ENCODE measurements at regions not wholly inside any gene's neighbourhood (a gene's known extent, or its start where the extent isn't known, plus 50 kb on each side); places are given as distances from the start of the nearest gene placed in this dataset.
"Not testable (repeated sequence)": the region's sequence is repeated elsewhere in the genome, so short reads cannot be mapped to it uniquely, and the experiment has no call there.

DNA sequence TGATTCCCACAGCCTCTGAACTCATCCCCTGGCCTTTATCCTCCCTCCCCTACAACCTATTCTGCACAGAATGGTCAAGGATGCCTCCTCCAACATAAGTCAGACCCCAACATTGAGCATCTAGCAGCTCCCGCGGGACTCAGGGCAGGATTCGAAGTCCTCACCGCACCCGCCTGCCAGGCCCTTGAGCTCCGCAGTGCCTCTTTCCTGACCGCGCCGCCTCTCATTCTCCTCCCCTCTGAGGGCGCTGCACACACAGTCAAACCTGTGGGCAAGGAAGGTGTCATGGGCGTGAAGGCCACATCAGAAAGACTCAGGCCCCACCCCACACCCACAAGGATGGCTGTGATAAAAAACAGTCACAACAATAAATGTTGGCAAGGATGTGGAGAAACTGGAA, 84.1 kb downstream of the CPZ start:
- no peaks in the 10 kb centered on the region for H3K4me1 Mint-ChIP-seq
- ATAC-seq (ENCODE audit: low read depth), result no peak
- no peaks in the 10 kb centered on the region for H3K9me3 Mint-ChIP-seq
- POLR2A ChIA-PET, result no interaction called here
- H3K27ac Mint-ChIP-seq, result no peak overlapping the region
- DNase-seq, result no peak
- no peaks in the 10 kb centered on the region for H3K27me3 Mint-ChIP-seq
- H3K36me3 Mint-ChIP-seq, result no peaks in the 10 kb centered on the region
- no peak overlapping the region for H3K4me3 Mint-ChIP-seq

- H3K4me3 Mint-ChIP-seq, result no peak overlapping the region
- no peak overlapping the region for H3K27ac Mint-ChIP-seq
- ATAC-seq (ENCODE audit: low read depth), result no peak
- no peaks in the 10 kb centered on the region for H3K4me1 Mint-ChIP-seq
- POLR2A ChIA-PET, result no interaction called here
- H3K9me3 Mint-ChIP-seq, result no peaks in the 10 kb centered on the region
- no peaks in the 10 kb centered on the region for H3K36me3 Mint-ChIP-seq
- no peak for DNase-seq
- no peaks in the 10 kb centered on the region for H3K27me3 Mint-ChIP-seq
Measured at GRCh38 chr4:8675906-8676305, 83.3 kb downstream of the CPZ start.

GRCh38 chr4:8675383-8675782, 82.8 kb downstream of the CPZ start:
- POLR2A ChIA-PET, result no interaction called here
- no peaks in the 10 kb centered on the region for H3K36me3 Mint-ChIP-seq
- no peaks in the 10 kb centered on the region for H3K4me1 Mint-ChIP-seq
- H3K4me3 Mint-ChIP-seq, result no peak overlapping the region
- no peak overlapping the region for H3K27ac Mint-ChIP-seq
- DNase-seq (no peak), ATAC-seq (ENCODE audit: low read depth) (no peak)
- no peaks in the 10 kb centered on the region for H3K27me3 Mint-ChIP-seq
- H3K9me3 Mint-ChIP-seq, result no peaks in the 10 kb centered on the region

DNA sequence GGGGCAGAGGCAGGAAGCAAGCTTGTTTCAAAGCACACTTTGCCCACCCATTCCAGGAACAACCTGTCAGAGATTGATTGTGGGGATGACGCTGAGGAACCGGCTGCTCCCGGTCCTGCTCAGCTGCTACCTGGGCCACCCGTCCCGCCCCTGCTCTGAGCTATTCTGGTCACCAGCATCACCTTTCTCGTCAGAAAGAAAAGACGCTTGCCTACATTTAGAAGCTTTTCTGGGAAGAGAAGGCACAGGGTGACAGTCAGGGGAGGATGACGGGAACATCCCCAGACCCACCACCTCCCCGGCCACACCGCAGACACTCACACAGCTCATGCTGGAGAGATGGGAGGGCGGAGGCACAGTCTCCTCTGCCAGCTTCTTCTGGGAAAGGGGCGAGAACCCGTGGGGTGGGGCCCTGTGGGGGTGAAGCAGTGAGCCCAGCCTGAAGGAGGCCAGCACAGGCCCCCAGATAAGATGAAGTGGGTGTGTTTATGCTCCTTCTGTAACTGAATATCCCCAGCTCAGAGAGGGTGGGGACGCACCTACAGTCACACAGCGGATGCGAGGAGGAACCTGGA, 81.8 kb downstream of the CPZ start:
- no peak for ATAC-seq (ENCODE audit: low read depth)

GRCh38 chr4:8673106-8673505, 80.5 kb downstream of the CPZ start:
- POLR2A ChIA-PET; ATAC-seq (ENCODE audit: low read depth); H3K36me3 Mint-ChIP-seq; H3K4me3 Mint-ChIP-seq; H3K9me3 Mint-ChIP-seq; DNase-seq; H3K27ac Mint-ChIP-seq; H3K27me3 Mint-ChIP-seq; H3K4me1 Mint-ChIP-seq: not testable (repeated sequence)

More for the DNA sequence above, 81.8 kb downstream of the CPZ start:
- H3K27ac Mint-ChIP-seq, result no peak overlapping the region
- no peaks in the 10 kb centered on the region for H3K4me1 Mint-ChIP-seq
- no peaks in the 10 kb centered on the region for H3K9me3 Mint-ChIP-seq
- POLR2A ChIA-PET, result no interaction called here
- H3K27me3 Mint-ChIP-seq, result no peaks in the 10 kb centered on the region
- DNase-seq, result no peak
- H3K36me3 Mint-ChIP-seq, result no peaks in the 10 kb centered on the region
- H3K4me3 Mint-ChIP-seq, result no peak overlapping the region

GRCh38 chr4:8672486-8672885, 79.9 kb downstream of the CPZ start:
- DNase-seq (no peak), ATAC-seq (ENCODE audit: low read depth) (no peak)
- Mint-ChIP-seq H3K27ac (no peak overlapping the region), H3K4me1 (no peaks in the 10 kb centered on the region), H3K27me3 (peaks cover 7% of the 10 kb centered on the region), H3K9me3 (no peaks in the 10 kb centered on the region), H3K36me3 (no peaks in the 10 kb centered on the region), H3K4me3 (no peak overlapping the region)
- POLR2A ChIA-PET, result no interaction called here

- no peaks in the 10 kb centered on the region for H3K9me3 Mint-ChIP-seq
- H3K27ac Mint-ChIP-seq, result no peak overlapping the region
- DNase-seq (no peak), ATAC-seq (ENCODE audit: low read depth) (no peak)
- no peak overlapping the region for H3K4me3 Mint-ChIP-seq
- peaks cover 7% of the 10 kb centered on the region for H3K27me3 Mint-ChIP-seq
- POLR2A ChIA-PET, result no interaction called here
- H3K4me1 Mint-ChIP-seq, result no peaks in the 10 kb centered on the region
- no peaks in the 10 kb centered on the region for H3K36me3 Mint-ChIP-seq
Measured at GRCh38 chr4:8671712-8672290, 79.2 kb downstream of the CPZ start.
